Adrenal gland (tissue), 9 donors: ENCODE measurements at regions not wholly inside any gene's neighbourhood (a gene's known extent, or its start where the extent isn't known, plus 50 kb on each side); places are given as distances from the start of the nearest gene placed in this dataset.

ENCODE experiments used
- DNase-seq, 7 donors: peaks; one replicate each; pipeline ENCODE4 v3.0.0-alpha.2; 2019 to 2020
- H3K27ac ChIP-seq, 5 donors: fragments of 200-600 bp; sonication (generic) in 4 of 5; 1 replicate in 3 of 5; 2 replicates in 2 of 5; pipeline versions ENCODE4 v1.5.1 to v1.8.0; 2016 to 2020; ENCODE audit warnings: mild to moderate bottlenecking in 1 of 5
- H3K27me3 ChIP-seq: fragments of 200-600 bp; 2 replicates; pipeline ENCODE4 v1.8.0; 2021
- H3K36me3 ChIP-seq, 2 donors: fragments of 200-600 bp; replicated peaks in 1 of 2; 1 replicate in 1 of 2; 2 replicates in 1 of 2; pipeline versions ENCODE4 v1.5.1 to v1.8.0; 2018 to 2022
- H3K4me1 ChIP-seq, 2 donors: fragments of 200-600 bp; replicated peaks in 1 of 2; 1 replicate in 1 of 2; 2 replicates in 1 of 2; pipeline versions ENCODE4 v1.5.1 to v1.8.0; 2018 to 2021
- H3K4me3 ChIP-seq, 4 donors: fragments of 200-600 bp; sonication (generic) in 3 of 4; one replicate each; pipeline ENCODE4 v1.5.1; 2016 to 2018
- H3K9me3 ChIP-seq, 3 donors: fragments of 200-600 bp; sonication (generic) in 1 of 3; replicated peaks in 1 of 3; 1 replicate in 2 of 3; 2 replicates in 1 of 3; pipeline versions ENCODE4 v1.5.1 to v1.8.0; 2016 to 2021
- POLR2A ChIP-seq, 2 donors: fragments of 450-650 bp; IDR thresholded peaks; one replicate each; pipeline ENCODE4 v1.6.1; 2017; ENCODE audit warnings: antibody characterized with exemption in 2 of 2, mild to moderate bottlenecking in 2 of 2, moderate library complexity in 1 of 2
- WGBS, 4 donors: extraction: QIAGEN DNeasy Blood & Tissue Kit in 2 of 4; methylation state at CpG; one replicate each; pipeline versions ENCODE4 v1.1.5 to v1.1.7; 2013 to 2017; 5-methylcytosine and 5-hydroxymethylcytosine counted together
- intact Hi-C, 2 donors: fragments of 100-400 bp; cut with DNase I; formaldehyde crosslinking; loops; one replicate each; pipeline versions ENCODE4 v1.14.1 to v1.15.0; 2022 to 2023
- TF ChIP-seq, protein P1 (sequence below), 6 experiments: fragments of 450-650 bp in 4 of 6; fragments of 200-600 bp in 2 of 6; sonication (generic) in 1 of 6; IDR thresholded peaks; 1 replicate in 5 of 6; 2 replicates in 1 of 6; pipeline versions ENCODE4 v1.5.1 to v1.8.0; 2016 to 2021; ENCODE audit warnings: antibody characterized with exemption in 6 of 6, mild to moderate bottlenecking in 2 of 6, moderate library complexity in 1 of 6
- donor health status: healthy with polysubstance abuse.
- donor health status: Bipolar disorder and iron deficiency.
- donor health status: DM: yes; HTN: yes; CAD: no.
- donor health status: DM: no; HTN: no; CAD: no.
- donor health status: DM: no; HTN: no; CAD: no.

GRCh38 chr7:156074982-156075615, 262.8 kb upstream of the SHH start:
- Histone ChIP-seq H3K4me3 (no peak overlapping the region), H3K9me3 (no peaks in the 10 kb centered on the region), H3K27ac (no peak overlapping the region), H3K4me1 (peaks cover under 1% of the 10 kb centered on the region in 2 donors), H3K36me3 (no peaks in the 10 kb centered on the region), H3K27me3 (no peaks in the 10 kb centered on the region)
- no peak for TF ChIP-seq POLR2A (IDR thresholded peaks at IDR 0.05)
- TF ChIP-seq, protein P1, sequence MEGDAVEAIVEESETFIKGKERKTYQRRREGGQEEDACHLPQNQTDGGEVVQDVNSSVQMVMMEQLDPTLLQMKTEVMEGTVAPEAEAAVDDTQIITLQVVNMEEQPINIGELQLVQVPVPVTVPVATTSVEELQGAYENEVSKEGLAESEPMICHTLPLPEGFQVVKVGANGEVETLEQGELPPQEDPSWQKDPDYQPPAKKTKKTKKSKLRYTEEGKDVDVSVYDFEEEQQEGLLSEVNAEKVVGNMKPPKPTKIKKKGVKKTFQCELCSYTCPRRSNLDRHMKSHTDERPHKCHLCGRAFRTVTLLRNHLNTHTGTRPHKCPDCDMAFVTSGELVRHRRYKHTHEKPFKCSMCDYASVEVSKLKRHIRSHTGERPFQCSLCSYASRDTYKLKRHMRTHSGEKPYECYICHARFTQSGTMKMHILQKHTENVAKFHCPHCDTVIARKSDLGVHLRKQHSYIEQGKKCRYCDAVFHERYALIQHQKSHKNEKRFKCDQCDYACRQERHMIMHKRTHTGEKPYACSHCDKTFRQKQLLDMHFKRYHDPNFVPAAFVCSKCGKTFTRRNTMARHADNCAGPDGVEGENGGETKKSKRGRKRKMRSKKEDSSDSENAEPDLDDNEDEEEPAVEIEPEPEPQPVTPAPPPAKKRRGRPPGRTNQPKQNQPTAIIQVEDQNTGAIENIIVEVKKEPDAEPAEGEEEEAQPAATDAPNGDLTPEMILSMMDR (IDR thresholded peaks at IDR 0.05), result no peak
- intact Hi-C loops, result no loop called here
- WGBS, 4 donors, result 91 to 95% (median 93%) methylated on average over 23 to 28 of the region's 28 CpGs
- no peak for DNase-seq

DNA sequence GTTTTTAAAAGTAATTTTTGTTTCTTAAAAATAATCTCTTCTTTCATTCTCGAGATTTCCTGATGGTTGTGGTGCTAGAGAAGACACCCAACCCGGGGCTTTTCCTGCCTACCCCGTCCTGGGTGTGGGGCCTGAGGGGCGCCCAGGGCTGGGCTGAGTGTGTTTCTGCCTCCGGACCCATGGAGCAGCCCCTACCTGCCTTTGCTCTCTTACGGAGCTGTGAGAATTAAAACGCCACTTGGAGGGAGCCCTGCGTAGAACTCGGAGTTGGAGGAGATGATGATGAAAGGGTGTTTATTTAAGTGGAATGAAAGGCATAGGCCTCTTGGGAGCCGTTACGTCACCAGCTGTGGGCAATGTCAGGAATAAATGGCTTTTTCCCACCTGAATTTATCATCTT, 261.8 kb upstream of the SHH start:
- H3K27ac ChIP-seq, result no peak overlapping the region
- no peak for DNase-seq
- H3K9me3 ChIP-seq, result no peaks in the 10 kb centered on the region
- no peaks in the 10 kb centered on the region for H3K36me3 ChIP-seq
- intact Hi-C loops, result no loop called here
- no peaks in the 10 kb centered on the region for H3K27me3 ChIP-seq
- H3K4me1 ChIP-seq, result no peaks in the 10 kb centered on the region
- no peak overlapping the region for H3K4me3 ChIP-seq
- TF ChIP-seq POLR2A (IDR thresholded peaks at IDR 0.05), result no peak
- 75 to 82% (median 77%) methylated on average over 11 of the region's 11 CpGs for WGBS, 4 donors

DNA sequence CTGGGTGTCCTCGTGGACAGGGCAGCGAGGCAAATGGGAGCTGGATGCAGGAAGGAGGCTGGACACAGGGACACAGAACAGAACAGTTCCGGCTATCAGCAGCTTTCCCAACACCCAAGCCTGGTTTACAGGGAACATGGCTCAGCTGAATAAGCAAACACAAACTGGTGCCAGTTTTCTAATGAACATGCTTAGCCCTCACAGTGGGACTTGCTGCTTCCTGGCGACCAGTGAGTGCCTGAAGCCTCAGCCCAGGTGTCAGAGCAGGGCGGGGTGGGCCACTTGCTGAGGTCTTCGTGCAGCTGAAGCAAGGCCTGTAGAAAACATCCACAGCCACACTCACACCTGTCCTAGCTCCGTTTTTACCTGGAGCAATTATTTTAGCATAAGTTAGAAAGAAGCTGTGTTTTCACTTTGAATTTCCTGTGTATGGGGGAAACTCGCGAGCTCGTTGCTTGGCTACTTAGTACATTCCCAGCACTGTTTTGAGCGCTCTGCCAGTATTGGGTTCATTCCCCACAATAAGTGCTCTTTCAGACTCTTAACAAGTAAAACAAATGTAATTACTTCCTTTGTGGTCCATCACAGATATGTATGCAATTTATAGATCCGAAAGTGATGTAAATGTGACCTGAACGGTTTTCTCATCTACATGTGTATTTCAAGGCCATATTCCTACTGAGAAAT, 261.2 kb upstream of the SHH start:
- intact Hi-C loops, result no loop called here
- H3K27ac ChIP-seq, result no peak overlapping the region
- H3K27me3 ChIP-seq, result no peaks in the 10 kb centered on the region
- H3K9me3 ChIP-seq, result no peaks in the 10 kb centered on the region
- no peaks in the 10 kb centered on the region for H3K36me3 ChIP-seq
- H3K4me1 ChIP-seq, result no peaks in the 10 kb centered on the region
- 84 to 94% (median 89%) methylated on average over 13 of the region's 13 CpGs for WGBS, 4 donors
- no peak overlapping the region for H3K4me3 ChIP-seq
- DNase-seq, result no peak
- TF ChIP-seq POLR2A (IDR thresholded peaks at IDR 0.05), result no peak
- TF ChIP-seq, protein P1 (IDR thresholded peaks at IDR 0.05), result no peak

- Histone ChIP-seq H3K4me1 (no peaks in the 10 kb centered on the region), H3K27ac (no peak overlapping the region), H3K9me3 (no peaks in the 10 kb centered on the region), H3K36me3 (no peaks in the 10 kb centered on the region), H3K27me3 (no peaks in the 10 kb centered on the region), H3K4me3 (no peak overlapping the region)
- WGBS, 4 donors, result 85 to 92% (median 90%) methylated on average over 10 to 13 of the region's 13 CpGs
- no peak for TF ChIP-seq POLR2A (IDR thresholded peaks at IDR 0.05)
- TF ChIP-seq, protein P1 (IDR thresholded peaks at IDR 0.05), result no peak
- intact Hi-C loops, result no loop called here
- DNase-seq, result no peak
Measured at GRCh38 chr7:156071612-156072011, 259.3 kb upstream of the SHH start.

DNA sequence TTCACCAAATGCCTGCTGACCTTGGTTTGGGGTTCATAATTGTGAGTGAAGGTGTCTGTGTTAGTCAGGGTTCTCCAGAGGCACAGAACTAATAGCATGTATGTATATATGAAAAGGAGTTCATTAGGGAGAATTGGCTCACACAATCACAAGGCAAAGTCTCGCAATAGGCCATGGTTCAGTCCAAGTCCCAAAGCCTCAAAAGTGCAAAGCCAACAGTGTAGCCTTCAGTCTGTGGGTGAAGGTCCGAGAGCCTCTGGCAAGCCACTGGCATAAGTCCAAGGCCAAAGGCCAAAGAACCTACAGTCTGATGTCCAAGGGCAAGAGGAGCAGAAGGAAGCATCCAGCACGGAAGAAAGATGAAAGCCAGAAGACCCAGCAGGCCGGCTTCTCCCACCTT, 257.6 kb upstream of the SHH start:
- H3K36me3 ChIP-seq, result no peaks in the 10 kb centered on the region
- intact Hi-C loops, result no loop called here
- TF ChIP-seq, protein P1 (IDR thresholded peaks at IDR 0.05), result no peak
- no peak for TF ChIP-seq POLR2A (IDR thresholded peaks at IDR 0.05)
- no peaks in the 10 kb centered on the region for H3K4me1 ChIP-seq
- H3K4me3 ChIP-seq, result no peak overlapping the region
- no peaks in the 10 kb centered on the region for H3K27me3 ChIP-seq
- no peak for DNase-seq
- no peak overlapping the region for H3K27ac ChIP-seq
- H3K9me3 ChIP-seq, result no peaks in the 10 kb centered on the region
- WGBS, 4 donors, result 60 to 75% (median 68%) methylated on average over 3 to 4 of the region's 4 CpGs
